Breast epithelium (tissue), 3 donors: ENCODE measurements at regions not wholly inside any gene's neighbourhood (a gene's known extent, or its start where the extent isn't known, plus 50 kb on each side); places are given as distances from the start of the nearest gene placed in this dataset.

Source experiments
- POLR2A ChIP-seq: fragments of 450-650 bp; IDR thresholded peaks from one replicate; pipeline ENCODE4 v1.6.1; 2016; ENCODE audit warnings: antibody characterized with exemption, mild to moderate bottlenecking, moderate library complexity
- POLR2AphosphoS5 ChIP-seq, 3 donors: sonication (generic); formaldehyde crosslinking; IDR thresholded peaks; one replicate each; pipeline ENCODE4 v1.6.1; 2017; ENCODE audit warnings: antibody characterized with exemption in 3 of 3
- TF ChIP-seq, protein P1 (sequence below), 3 donors: fragments of 450-650 bp; IDR thresholded peaks; one replicate each; pipeline ENCODE4 v1.5.1; 2016 to 2017; ENCODE audit warnings: antibody characterized with exemption in 3 of 3, mild to moderate bottlenecking in 3 of 3, moderate library complexity in 3 of 3

DNA sequence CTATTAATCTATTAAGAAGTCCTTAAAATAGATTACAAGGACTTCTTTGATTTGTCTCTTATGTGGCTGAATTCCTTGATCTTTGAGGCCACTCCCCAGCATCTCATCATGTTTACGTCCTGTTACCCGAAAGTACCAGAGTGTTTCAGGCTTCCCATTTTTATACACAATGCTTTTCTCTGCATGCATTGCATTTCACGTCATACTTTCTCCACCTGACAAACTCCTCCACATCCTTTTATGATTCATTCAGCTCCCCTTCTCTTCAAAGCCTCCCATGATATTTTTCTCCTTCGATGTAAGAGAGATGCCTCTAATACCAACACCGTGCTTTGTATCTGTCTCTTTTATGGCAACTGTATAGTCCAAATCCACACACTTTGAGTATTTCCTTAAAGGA is 379.0 kb upstream of the CRIM1 start:
- TF ChIP-seq, protein P1, sequence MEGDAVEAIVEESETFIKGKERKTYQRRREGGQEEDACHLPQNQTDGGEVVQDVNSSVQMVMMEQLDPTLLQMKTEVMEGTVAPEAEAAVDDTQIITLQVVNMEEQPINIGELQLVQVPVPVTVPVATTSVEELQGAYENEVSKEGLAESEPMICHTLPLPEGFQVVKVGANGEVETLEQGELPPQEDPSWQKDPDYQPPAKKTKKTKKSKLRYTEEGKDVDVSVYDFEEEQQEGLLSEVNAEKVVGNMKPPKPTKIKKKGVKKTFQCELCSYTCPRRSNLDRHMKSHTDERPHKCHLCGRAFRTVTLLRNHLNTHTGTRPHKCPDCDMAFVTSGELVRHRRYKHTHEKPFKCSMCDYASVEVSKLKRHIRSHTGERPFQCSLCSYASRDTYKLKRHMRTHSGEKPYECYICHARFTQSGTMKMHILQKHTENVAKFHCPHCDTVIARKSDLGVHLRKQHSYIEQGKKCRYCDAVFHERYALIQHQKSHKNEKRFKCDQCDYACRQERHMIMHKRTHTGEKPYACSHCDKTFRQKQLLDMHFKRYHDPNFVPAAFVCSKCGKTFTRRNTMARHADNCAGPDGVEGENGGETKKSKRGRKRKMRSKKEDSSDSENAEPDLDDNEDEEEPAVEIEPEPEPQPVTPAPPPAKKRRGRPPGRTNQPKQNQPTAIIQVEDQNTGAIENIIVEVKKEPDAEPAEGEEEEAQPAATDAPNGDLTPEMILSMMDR (IDR thresholded peaks at IDR 0.05), result no peak
- TF ChIP-seq POLR2A (no peak), POLR2AphosphoS5 (IDR thresholded peaks at IDR 0.05) (no peak)
